Glutamatergic neuron (in vitro differentiated cells): ENCODE measurements at regions not wholly inside any gene's neighbourhood (a gene's known extent, or its start where the extent isn't known, plus 50 kb on each side); places are given as distances from the start of the nearest gene placed in this dataset.

ENCODE experiments used
- DNase-seq: peaks from one replicate; pipeline ENCODE4 v3.0.0; 2022
- H3K27ac Mint-ChIP-seq: one replicate; pipeline ENCODE4 v1.8.0; 2020; ENCODE audit warnings: mild to moderate bottlenecking, mixed read lengths, inconsistent platforms; ENCODE audit not compliant: unreplicated experiment
- H3K27me3 Mint-ChIP-seq: one replicate; pipeline ENCODE4 v1.8.0; 2020; ENCODE audit warnings: mild to moderate bottlenecking, moderate library complexity, mixed read lengths, inconsistent platforms; ENCODE audit not compliant: unreplicated experiment
- H3K36me3 Mint-ChIP-seq: one replicate; pipeline ENCODE4 v1.8.0; 2020; ENCODE audit warnings: mild to moderate bottlenecking, mixed read lengths, inconsistent platforms; ENCODE audit not compliant: unreplicated experiment
- H3K4me1 Mint-ChIP-seq: one replicate; pipeline ENCODE4 v1.8.0; 2020; ENCODE audit warnings: mild to moderate bottlenecking, low read depth, mixed read lengths, inconsistent platforms; ENCODE audit not compliant: unreplicated experiment
- H3K4me3 Mint-ChIP-seq: one replicate; pipeline ENCODE4 v1.8.0; 2020; ENCODE audit warnings: mild to moderate bottlenecking, mixed read lengths, inconsistent platforms; ENCODE audit not compliant: unreplicated experiment
- H3K9me3 Mint-ChIP-seq: one replicate; pipeline ENCODE4 v1.8.0; 2020; ENCODE audit warnings: mild to moderate bottlenecking, moderate library complexity, mixed read lengths, inconsistent platforms; ENCODE audit not compliant: unreplicated experiment
- TF ChIP-seq, protein P1 (sequence below): fragments of 200-600 bp; sonication (generic); IDR thresholded peaks from one replicate; pipeline ENCODE4 v1.5.0; 2021; ENCODE audit not compliant: partially characterized antibody, unreplicated experiment

DNA sequence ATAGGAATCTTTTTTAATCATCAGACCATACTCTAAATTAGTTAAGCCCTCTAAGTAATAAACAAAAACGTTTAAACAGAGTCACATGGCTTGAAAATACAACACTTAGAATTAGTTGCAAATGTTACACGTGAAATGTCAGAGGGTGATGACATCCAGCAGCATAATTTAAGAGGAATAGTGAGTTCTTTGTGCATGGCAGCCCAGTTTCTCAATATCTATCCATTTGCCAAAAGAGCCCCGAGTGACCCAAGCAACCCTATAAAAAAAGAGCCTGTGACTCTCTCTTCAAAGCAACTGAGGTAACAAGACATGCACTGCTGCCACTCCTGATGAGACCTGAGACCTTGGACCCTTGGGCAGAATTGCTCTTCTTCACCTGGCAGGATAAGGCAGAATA lies 96.9 kb upstream of the RASA1 start:
- no peaks in the 10 kb centered on the region for H3K36me3 Mint-ChIP-seq
- DNase-seq = no peak
- H3K4me3 Mint-ChIP-seq = no peak overlapping the region
- TF ChIP-seq, protein P1, sequence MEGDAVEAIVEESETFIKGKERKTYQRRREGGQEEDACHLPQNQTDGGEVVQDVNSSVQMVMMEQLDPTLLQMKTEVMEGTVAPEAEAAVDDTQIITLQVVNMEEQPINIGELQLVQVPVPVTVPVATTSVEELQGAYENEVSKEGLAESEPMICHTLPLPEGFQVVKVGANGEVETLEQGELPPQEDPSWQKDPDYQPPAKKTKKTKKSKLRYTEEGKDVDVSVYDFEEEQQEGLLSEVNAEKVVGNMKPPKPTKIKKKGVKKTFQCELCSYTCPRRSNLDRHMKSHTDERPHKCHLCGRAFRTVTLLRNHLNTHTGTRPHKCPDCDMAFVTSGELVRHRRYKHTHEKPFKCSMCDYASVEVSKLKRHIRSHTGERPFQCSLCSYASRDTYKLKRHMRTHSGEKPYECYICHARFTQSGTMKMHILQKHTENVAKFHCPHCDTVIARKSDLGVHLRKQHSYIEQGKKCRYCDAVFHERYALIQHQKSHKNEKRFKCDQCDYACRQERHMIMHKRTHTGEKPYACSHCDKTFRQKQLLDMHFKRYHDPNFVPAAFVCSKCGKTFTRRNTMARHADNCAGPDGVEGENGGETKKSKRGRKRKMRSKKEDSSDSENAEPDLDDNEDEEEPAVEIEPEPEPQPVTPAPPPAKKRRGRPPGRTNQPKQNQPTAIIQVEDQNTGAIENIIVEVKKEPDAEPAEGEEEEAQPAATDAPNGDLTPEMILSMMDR = no peak
- no peaks in the 10 kb centered on the region for H3K9me3 Mint-ChIP-seq
- H3K4me1 Mint-ChIP-seq = no peaks in the 10 kb centered on the region
- H3K27me3 Mint-ChIP-seq = no peaks in the 10 kb centered on the region
- H3K27ac Mint-ChIP-seq = no peak overlapping the region

DNA sequence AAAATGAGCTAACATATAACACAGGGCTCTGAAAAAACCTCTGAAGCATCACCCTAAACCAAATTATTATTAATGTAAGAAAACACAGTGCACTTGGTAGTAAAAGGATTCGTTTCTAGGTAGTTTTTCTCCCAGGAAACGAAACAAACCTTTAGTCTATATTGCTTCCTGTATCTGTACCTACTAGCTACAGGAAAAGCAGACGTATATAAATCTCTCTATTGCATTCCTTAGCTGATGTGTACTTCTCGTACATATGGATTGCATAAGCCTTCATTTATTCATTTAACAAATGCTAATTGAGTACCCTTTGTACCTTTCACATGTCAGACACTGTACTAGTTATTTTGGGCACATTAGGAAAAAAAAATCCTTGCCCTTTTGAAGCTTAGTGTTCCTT lies 85.0 kb upstream of the RASA1 start:
- no peak overlapping the region for H3K4me3 Mint-ChIP-seq
- DNase-seq = no peak

DNA sequence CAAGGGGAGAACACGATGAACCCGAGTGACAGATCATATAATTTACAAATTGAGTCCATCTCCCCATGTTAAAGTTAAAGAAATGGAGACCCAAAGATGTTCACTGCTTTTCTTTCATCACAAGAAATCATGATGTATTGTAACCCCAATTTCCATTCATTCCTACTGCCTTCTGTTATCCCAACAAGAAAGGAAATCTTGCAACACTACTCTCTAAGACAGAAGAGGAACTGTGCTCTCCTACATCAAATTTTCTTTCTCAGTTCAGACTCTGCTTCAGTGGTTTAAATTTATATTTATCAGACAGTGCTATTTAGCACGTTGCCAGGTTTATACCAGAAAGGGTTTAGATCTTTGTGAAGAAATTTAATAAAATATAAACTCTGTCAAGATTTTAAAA lies 83.8 kb upstream of the RASA1 start:
- no peak overlapping the region for H3K4me3 Mint-ChIP-seq
- no peak overlapping the region for H3K27ac Mint-ChIP-seq
- peaks cover 3% of the 10 kb centered on the region for H3K27me3 Mint-ChIP-seq
- peaks cover 11% of the 10 kb centered on the region for H3K4me1 Mint-ChIP-seq
- H3K36me3 Mint-ChIP-seq = no peaks in the 10 kb centered on the region
- TF ChIP-seq, protein P1 = no peak
- no peak for DNase-seq
- no peaks in the 10 kb centered on the region for H3K9me3 Mint-ChIP-seq

More for the DNA sequence above, 85.0 kb upstream of the RASA1 start:
- Mint-ChIP-seq H3K36me3 (no peaks in the 10 kb centered on the region), H3K4me1 (peaks cover 11% of the 10 kb centered on the region), H3K27me3 (peaks cover 3% of the 10 kb centered on the region), H3K9me3 (no peaks in the 10 kb centered on the region), H3K27ac (no peak overlapping the region)
- TF ChIP-seq, protein P1 = no peak

DNA sequence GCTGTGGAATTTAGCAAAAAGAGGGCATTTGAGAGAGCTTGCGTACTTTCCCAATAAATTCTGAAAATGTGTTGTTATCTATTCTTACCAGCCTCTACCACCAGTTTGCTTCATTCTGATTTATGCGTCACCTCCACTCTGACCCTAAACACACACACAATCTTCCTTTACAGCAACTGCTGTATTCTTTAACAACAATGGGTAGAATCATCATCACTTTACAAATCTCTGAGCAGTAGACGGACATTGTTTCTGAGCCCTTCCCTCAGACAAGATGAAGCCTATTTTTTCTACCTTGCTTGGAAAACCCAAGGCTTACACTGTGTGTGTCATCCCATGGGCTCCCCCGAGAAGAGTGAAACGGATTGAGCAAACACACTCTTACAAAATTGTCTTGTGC lies 83.1 kb upstream of the RASA1 start:
- TF ChIP-seq, protein P1 = no peak
- Mint-ChIP-seq H3K27me3 (peaks cover 3% of the 10 kb centered on the region), H3K36me3 (no peaks in the 10 kb centered on the region), H3K9me3 (no peaks in the 10 kb centered on the region), H3K27ac (no peak overlapping the region), H3K4me3 (no peak overlapping the region), H3K4me1 (peaks cover 11% of the 10 kb centered on the region)
- no peak for DNase-seq

DNA sequence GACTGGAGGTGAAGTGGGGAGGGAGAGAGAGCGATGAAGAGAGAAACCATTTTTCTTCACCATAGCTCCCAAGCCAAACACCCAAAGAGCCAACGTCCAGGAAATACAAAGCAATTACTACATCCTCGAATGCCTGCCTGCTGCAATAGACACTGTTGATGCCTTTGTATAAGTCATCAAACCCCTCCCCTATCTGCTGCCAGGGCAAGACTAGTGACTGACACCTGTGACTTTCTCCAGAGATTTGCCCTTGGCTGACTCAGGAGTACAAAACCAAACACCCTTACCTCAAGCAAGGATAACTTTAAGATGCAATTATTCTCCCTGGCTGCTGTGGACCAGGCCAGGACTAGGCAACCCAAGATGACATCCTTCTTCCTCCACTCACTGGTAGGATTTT lies 81.8 kb upstream of the RASA1 start:
- no peak for DNase-seq
- Mint-ChIP-seq H3K27me3 (peaks cover 3% of the 10 kb centered on the region), H3K4me1 (peaks cover 11% of the 10 kb centered on the region), H3K4me3 (no peak overlapping the region), H3K27ac (no peak overlapping the region), H3K9me3 (no peaks in the 10 kb centered on the region), H3K36me3 (no peaks in the 10 kb centered on the region)
- TF ChIP-seq, protein P1 = no peak
